H9 (cell line): ENCODE measurements at regions not wholly inside any gene's neighbourhood (a gene's known extent, or its start where the extent isn't known, plus 50 kb on each side); places are given as distances from the start of the nearest gene placed in this dataset.
A peak's percentile ranks its signal among the peaks of the same experiment; 100 is the strongest.

Source experiments
- DNase-seq: peaks from one replicate; pipeline ENCODE4 v3.0.0-alpha.2; 2017
- H2AFZ ChIP-seq: one replicate; pipeline ENCODE4 v1.6.1; 2013; ENCODE audit warnings: mild to moderate bottlenecking, low read length, control low read depth, moderate library complexity
- H2AK5ac ChIP-seq: 2 replicates; pipeline ENCODE4 v1.6.1; 2013; ENCODE audit warnings: low read length, control low read depth, mixed read lengths; ENCODE audit not compliant: insufficient read length
- H2BK120ac ChIP-seq: one replicate; pipeline ENCODE4 v1.6.1; 2013; ENCODE audit warnings: low read depth, mild to moderate bottlenecking, low read length, control low read depth, inconsistent platforms; ENCODE audit not compliant: poor library complexity, severe bottlenecking
- H2BK12ac ChIP-seq: 2 replicates; pipeline ENCODE4 v1.6.1; 2013; ENCODE audit warnings: low read length, control low read depth, mixed read lengths, low read depth; ENCODE audit not compliant: insufficient read length
- H2BK15ac ChIP-seq: 2 replicates; pipeline ENCODE4 v1.6.1; 2013; ENCODE audit warnings: low read depth, low read length, control low read depth
- H2BK20ac ChIP-seq: one replicate; pipeline ENCODE4 v1.6.1; 2013; ENCODE audit warnings: low read depth, mild to moderate bottlenecking, low read length, control low read depth, inconsistent platforms; ENCODE audit not compliant: poor library complexity, severe bottlenecking
- H2BK5ac ChIP-seq: 2 replicates; pipeline ENCODE4 v1.6.1; 2013; ENCODE audit warnings: low read length, control low read depth, mixed read lengths; ENCODE audit not compliant: insufficient read length
- H3K14ac ChIP-seq: 2 replicates; pipeline ENCODE4 v1.6.1; 2013; ENCODE audit warnings: low read length, control low read depth; ENCODE audit not compliant: insufficient read depth
- H3K18ac ChIP-seq: 2 replicates; pipeline ENCODE4 v1.6.1; 2013; ENCODE audit warnings: low read depth, mild to moderate bottlenecking, mixed read lengths, low read length, control low read depth; ENCODE audit not compliant: insufficient read length
- H3K23ac ChIP-seq: 2 replicates; pipeline ENCODE4 v1.6.1; 2013; ENCODE audit warnings: low read length, control low read depth, mixed read lengths, low read depth; ENCODE audit not compliant: insufficient read length
- H3K23me2 ChIP-seq: 2 replicates; pipeline ENCODE4 v1.6.1; 2013; ENCODE audit warnings: low read depth, mild to moderate bottlenecking, mixed read lengths, low read length, control low read depth; ENCODE audit not compliant: insufficient read length, poor library complexity, severe bottlenecking
- H3K27ac ChIP-seq: 2 replicates; pipeline ENCODE4 v1.5.1; 2013; ENCODE audit warnings: low read length, control low read depth, mixed read lengths, low read depth; ENCODE audit not compliant: insufficient read length
- H3K27me3 ChIP-seq: 2 replicates; pipeline ENCODE4 v1.6.1; 2013; ENCODE audit warnings: low read length, control low read depth, inconsistent platforms; ENCODE audit not compliant: insufficient read depth
- H3K4ac ChIP-seq: 2 replicates; pipeline ENCODE4 v1.6.1; 2013; ENCODE audit warnings: low read depth, mild to moderate bottlenecking, control low read depth, inconsistent platforms, low read length, moderate library complexity
- H3K4me1 ChIP-seq: 2 replicates; pipeline ENCODE4 v1.6.1; 2013; ENCODE audit warnings: low read length, control low read depth, inconsistent platforms; ENCODE audit not compliant: insufficient read depth
- H3K4me2 ChIP-seq: 2 replicates; pipeline ENCODE4 v1.6.1; 2013; ENCODE audit warnings: low read length, control low read depth, mixed read lengths; ENCODE audit not compliant: insufficient read length, insufficient read depth
- H3K56ac ChIP-seq: 2 replicates; pipeline ENCODE4 v1.6.1; 2013; ENCODE audit warnings: low read depth, mild to moderate bottlenecking, mixed read lengths, low read length, control low read depth; ENCODE audit not compliant: insufficient read length
- H3K79me1 ChIP-seq: 2 replicates; pipeline ENCODE4 v1.6.1; 2013; ENCODE audit warnings: low read depth, mild to moderate bottlenecking, moderate library complexity, low read length, control low read depth, inconsistent platforms; ENCODE audit not compliant: insufficient read depth, poor library complexity, severe bottlenecking
- H3K79me2 ChIP-seq: 2 replicates; pipeline ENCODE4 v1.6.1; 2013; ENCODE audit warnings: low read length, control low read depth, inconsistent platforms; ENCODE audit not compliant: insufficient read depth
- H3K9ac ChIP-seq: 2 replicates; pipeline ENCODE4 v1.6.1; 2013; ENCODE audit warnings: low read length, control low read depth, mixed read lengths; ENCODE audit not compliant: insufficient read length; ENCODE audit errors: extremely low read depth
- H3K9me3 ChIP-seq: one replicate; pipeline ENCODE4 v1.6.1; 2013; ENCODE audit warnings: low read depth, low read length, inconsistent platforms; ENCODE audit not compliant: control insufficient read depth
- H3T11ph ChIP-seq: one replicate; pipeline ENCODE4 v1.6.1; 2013; ENCODE audit warnings: mild to moderate bottlenecking, low read length, control low read depth, inconsistent platforms
- H4K20me1 ChIP-seq: one replicate; pipeline ENCODE4 v1.6.1; 2013; ENCODE audit not compliant: control insufficient read depth, insufficient read length, insufficient read depth
- H4K5ac ChIP-seq: 2 replicates; pipeline ENCODE4 v1.6.1; 2013; ENCODE audit warnings: low read depth, mild to moderate bottlenecking, mixed read lengths, low read length, control low read depth; ENCODE audit not compliant: insufficient read length
- H4K8ac ChIP-seq: replicated peaks from 2 replicates; pipeline ENCODE4 v1.6.1; 2013; ENCODE audit warnings: low read length, control low read depth, mixed read lengths, low read depth; ENCODE audit not compliant: insufficient read length
- H4K91ac ChIP-seq: 2 replicates; pipeline ENCODE4 v1.6.1; 2013; ENCODE audit warnings: low read depth, mild to moderate bottlenecking, moderate library complexity, mixed read lengths, low read length, control low read depth; ENCODE audit not compliant: insufficient read length
- H3K27ac Mint-ChIP-seq, 3 experiments: 2 replicates in 2 of 3; 3 replicates in 1 of 3; pipeline ENCODE4 v1.8.0; 2020 to 2021; ENCODE audit warnings: mixed read lengths in 3 of 3, mild to moderate bottlenecking in 1 of 3, moderate library complexity in 1 of 3
- H3K27me3 Mint-ChIP-seq: 2 replicates; pipeline ENCODE4 v1.8.0; 2021; ENCODE audit warnings: low read depth, mild to moderate bottlenecking, moderate library complexity, mixed read lengths
- H3K36me3 Mint-ChIP-seq, 3 experiments: 2 replicates in 2 of 3; 3 replicates in 1 of 3; pipeline ENCODE4 v1.8.0; 2020 to 2021; ENCODE audit warnings: low read depth in 3 of 3, mixed read lengths in 3 of 3; ENCODE audit not compliant: insufficient read depth in 1 of 3
- H3K4me1 Mint-ChIP-seq, 2 experiments: 2 replicates each; pipeline ENCODE4 v1.8.0; 2020; ENCODE audit warnings: mixed read lengths in 2 of 2
- H3K4me3 Mint-ChIP-seq, 2 experiments: 2 replicates in 1 of 2; 3 replicates in 1 of 2; pipeline ENCODE4 v1.8.0; 2020 to 2021; ENCODE audit warnings: mild to moderate bottlenecking in 2 of 2, mixed read lengths in 2 of 2, moderate library complexity in 1 of 2
- H3K9me3 Mint-ChIP-seq, 2 experiments: 2 replicates in 1 of 2; 3 replicates in 1 of 2; pipeline ENCODE4 v1.8.0; 2020; ENCODE audit warnings: mild to moderate bottlenecking in 2 of 2, mixed read lengths in 2 of 2, moderate library complexity in 1 of 2
- CTCF ChIP-seq: fragments of 200-600 bp; sonication (generic); conservative IDR thresholded peaks from 3 replicates; pipeline ENCODE4 v1.8.0; 2021; ENCODE audit warnings: antibody characterized with exemption, mild to moderate bottlenecking
- WGBS: extraction: QIAGEN DNeasy Blood & Tissue Kit; methylation state at CpG from one replicate; pipeline ENCODE4 v1.1.7; 2013; ENCODE audit warnings: missing lambda C conversion rate, low lambda C conversion rate, mixed read lengths; ENCODE audit not compliant: insufficient read length; ENCODE audit errors: extremely low coverage; 5-methylcytosine and 5-hydroxymethylcytosine counted together

GRCh38 chr3:178420033-178420432, 116.2 kb upstream of the KCNMB2 start:
- H4K20me1 ChIP-seq = no peaks in the 10 kb centered on the region
- no CpG with 5 or more reads among the region's 1 CpG for WGBS
- no peak overlapping the region for H4K91ac ChIP-seq
- no peak overlapping the region for H2BK12ac ChIP-seq
- no peak overlapping the region for H4K8ac ChIP-seq
- H3K4me1 ChIP-seq = no peaks in the 10 kb centered on the region
- H3K27ac ChIP-seq = no peak overlapping the region
- no peak overlapping the region for H3K18ac ChIP-seq
- peaks cover 0 to 3% of the 10 kb centered on the region in 2 experiments; a peak in 1 of 4 replicates for H3K4me1 Mint-ChIP-seq
- no peaks in the 10 kb centered on the region for H3K23me2 ChIP-seq
- H3K4me3 Mint-ChIP-seq = no peak overlapping the region
- H3K27ac Mint-ChIP-seq = peak overlapping the region in 1 of 3 experiments; percentile 17; a peak in 1 of 7 replicates
- no peak overlapping the region for H4K5ac ChIP-seq
- H2BK20ac ChIP-seq = no peak overlapping the region
- no peak overlapping the region for H2BK120ac ChIP-seq
- H2BK15ac ChIP-seq = no peak overlapping the region
- no peaks in the 10 kb centered on the region for H3K36me3 Mint-ChIP-seq
- TF ChIP-seq CTCF = no peak
- no peaks in the 10 kb centered on the region for H3K9me3 ChIP-seq
- H2AFZ ChIP-seq = no peak overlapping the region
- no peaks in the 10 kb centered on the region for H3K79me2 ChIP-seq
- DNase-seq = no peak
- H2AK5ac ChIP-seq = no peak overlapping the region
- H2BK5ac ChIP-seq = no peak overlapping the region
- no peak overlapping the region for H3K56ac ChIP-seq
- H3K9ac ChIP-seq = no peak overlapping the region
- no peak overlapping the region for H3K14ac ChIP-seq
- H3K4ac ChIP-seq = no peak overlapping the region
- H3K27me3 Mint-ChIP-seq = no peaks in the 10 kb centered on the region
- H3K27me3 ChIP-seq = no peaks in the 10 kb centered on the region
- no peak overlapping the region for H3K23ac ChIP-seq
- H3K79me1 ChIP-seq = no peaks in the 10 kb centered on the region
- H3T11ph ChIP-seq = no peak overlapping the region
- H3K9me3 Mint-ChIP-seq = peaks cover 0 to 2% of the 10 kb centered on the region in 2 experiments; a peak in 1 of 5 replicates
- H3K4me2 ChIP-seq = no peak overlapping the region
